ENCODE measurements at regions not wholly inside any gene's neighbourhood (a gene's known extent, or its start where the extent isn't known, plus 50 kb on each side); places are given as distances from the start of the nearest gene placed in this dataset.

DNA sequence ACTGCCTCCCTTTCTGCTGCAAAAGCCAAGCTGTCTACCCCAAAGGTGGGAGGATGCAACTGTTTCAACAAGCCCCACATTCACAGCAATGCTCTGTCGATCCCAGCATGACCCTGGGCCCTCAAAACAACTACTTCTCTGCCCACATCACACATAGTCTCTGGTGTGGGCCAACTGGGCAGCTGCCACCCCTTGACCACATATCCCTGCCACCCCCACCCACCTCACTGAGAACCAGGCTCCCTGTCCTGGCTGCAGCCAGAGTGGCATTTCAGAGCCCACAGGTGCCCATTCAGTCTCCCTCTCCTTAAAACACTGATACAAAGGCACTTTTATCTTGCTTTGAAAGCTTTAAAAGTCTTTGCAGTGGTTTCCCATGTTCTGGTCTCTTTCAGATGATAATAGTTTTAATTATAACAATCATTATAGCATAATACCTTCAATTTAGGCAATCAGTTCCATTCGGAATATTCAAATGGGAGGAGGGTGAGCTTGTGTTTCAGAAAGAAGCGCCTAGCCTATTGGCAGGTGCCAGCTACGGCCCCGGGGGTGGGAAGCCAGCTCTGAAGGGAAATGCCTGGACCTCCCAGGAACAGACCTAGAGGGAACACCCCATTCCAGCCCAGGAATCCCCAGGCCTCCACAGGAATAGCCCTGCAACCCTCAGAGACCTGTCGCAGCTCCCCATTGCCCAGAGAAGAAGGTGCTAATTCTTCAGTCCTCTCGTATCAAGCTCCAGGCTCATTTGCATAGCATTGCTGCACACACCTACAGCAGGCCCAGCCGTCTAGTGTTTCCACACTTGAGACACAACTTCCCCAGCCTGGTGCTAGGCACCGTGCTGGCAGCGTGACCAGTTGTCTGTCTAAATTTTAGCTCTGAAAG lies 90.8 kb downstream of the C5orf15 start:
- no peak for DNase-seq (ENCODE audit: low read depth)
- TF ChIP-seq, protein P1, sequence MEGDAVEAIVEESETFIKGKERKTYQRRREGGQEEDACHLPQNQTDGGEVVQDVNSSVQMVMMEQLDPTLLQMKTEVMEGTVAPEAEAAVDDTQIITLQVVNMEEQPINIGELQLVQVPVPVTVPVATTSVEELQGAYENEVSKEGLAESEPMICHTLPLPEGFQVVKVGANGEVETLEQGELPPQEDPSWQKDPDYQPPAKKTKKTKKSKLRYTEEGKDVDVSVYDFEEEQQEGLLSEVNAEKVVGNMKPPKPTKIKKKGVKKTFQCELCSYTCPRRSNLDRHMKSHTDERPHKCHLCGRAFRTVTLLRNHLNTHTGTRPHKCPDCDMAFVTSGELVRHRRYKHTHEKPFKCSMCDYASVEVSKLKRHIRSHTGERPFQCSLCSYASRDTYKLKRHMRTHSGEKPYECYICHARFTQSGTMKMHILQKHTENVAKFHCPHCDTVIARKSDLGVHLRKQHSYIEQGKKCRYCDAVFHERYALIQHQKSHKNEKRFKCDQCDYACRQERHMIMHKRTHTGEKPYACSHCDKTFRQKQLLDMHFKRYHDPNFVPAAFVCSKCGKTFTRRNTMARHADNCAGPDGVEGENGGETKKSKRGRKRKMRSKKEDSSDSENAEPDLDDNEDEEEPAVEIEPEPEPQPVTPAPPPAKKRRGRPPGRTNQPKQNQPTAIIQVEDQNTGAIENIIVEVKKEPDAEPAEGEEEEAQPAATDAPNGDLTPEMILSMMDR (IDR thresholded peaks at IDR 0.05; ENCODE audit: insufficient read depth, low read length) = no peak
- no peak overlapping the region for H3K4me3 ChIP-seq (ENCODE audit: low read depth, low read length)

DNA sequence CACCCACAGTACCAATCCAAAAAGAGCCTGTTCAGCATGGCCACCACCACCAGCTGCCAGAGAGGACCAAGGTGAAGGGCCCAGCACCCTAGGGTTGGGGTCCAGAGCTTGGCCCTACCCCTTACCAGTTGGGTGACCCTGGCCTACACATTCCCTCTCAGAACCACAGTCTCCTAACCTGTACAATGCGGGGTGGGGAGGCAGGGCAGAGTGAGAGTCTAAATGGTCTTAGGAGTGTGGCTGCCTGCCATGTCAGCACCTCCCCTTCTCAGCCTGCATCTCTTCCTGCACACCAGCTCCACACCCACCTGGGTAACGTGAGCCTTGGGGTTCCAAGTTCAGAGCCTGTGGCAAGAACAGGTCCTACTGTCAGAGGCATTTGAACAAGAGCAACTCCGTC lies 92.2 kb downstream of the C5orf15 start:
- TF ChIP-seq, protein P1 (IDR thresholded peaks at IDR 0.05; ENCODE audit: insufficient read depth, low read length) = no peak
- DNase-seq (ENCODE audit: low read depth) = no peak
- no peak overlapping the region for H3K4me3 ChIP-seq (ENCODE audit: low read depth, low read length)

DNA sequence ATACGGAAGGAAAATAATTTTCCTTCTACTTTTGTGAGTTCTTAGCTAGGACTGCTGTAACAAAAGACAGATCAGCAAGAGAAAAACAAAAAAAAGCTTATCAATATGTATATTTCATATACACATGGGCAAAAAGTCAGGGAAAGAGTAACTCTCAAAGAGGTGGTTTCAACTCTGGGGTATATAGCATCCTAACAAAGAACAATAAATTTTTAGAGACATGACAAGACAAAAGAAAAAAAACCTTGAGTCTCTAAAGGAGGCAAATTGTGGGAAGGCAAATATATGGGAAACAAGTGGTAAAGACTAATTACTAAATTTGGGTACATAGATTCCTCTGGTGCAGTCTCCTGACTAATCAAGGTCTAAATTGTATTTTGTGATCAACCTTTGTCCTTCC lies 93.2 kb downstream of the C5orf15 start:
- no peak for DNase-seq (ENCODE audit: low read depth)
- H3K4me3 ChIP-seq (ENCODE audit: low read depth, low read length) = no peak overlapping the region
- TF ChIP-seq, protein P1 (IDR thresholded peaks at IDR 0.05; ENCODE audit: insufficient read depth, low read length) = no peak

DNA sequence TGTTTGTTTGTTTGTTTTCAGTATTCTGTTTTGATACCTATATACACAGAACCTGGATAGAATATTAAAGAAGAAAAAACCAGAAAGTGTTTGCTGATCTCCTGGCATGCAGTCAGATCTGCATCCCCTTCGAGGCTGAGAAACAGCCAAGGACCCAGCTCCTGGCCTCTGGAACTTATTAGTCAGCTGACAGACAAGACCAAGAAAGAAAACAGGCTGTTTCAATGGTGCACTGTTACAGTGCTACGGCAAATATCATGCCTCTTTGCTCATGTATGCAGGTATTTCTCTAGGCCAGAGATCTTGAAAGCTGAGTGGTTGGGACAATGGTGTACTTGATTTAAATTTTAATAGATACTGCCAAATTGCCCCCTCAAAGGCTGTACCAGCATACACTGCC lies 95.0 kb downstream of the C5orf15 start:
- TF ChIP-seq, protein P1 (IDR thresholded peaks at IDR 0.05; ENCODE audit: insufficient read depth, low read length) = no peak
- DNase-seq (ENCODE audit: low read depth) = peak; percentile 18
- no peak overlapping the region for H3K4me3 ChIP-seq (ENCODE audit: low read depth, low read length)

DNA sequence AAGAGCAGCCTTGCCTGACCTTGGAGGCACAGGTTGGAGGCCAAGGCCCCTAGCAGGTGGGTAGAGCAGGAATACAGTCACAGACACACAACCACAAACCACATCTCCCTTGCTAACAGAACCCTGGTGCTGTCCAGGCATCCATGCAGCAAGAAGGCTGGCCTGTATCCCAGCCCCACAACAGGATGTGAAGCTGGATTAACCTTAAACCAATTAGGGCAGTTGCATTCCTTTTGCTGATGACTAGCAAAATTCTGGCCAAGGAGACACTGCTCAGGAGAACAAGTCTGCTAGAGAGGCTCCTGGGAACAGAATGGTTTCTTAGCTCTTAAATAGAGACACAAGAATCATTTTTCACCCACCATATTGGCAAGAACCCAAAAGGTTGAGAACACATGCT lies 97.8 kb downstream of the C5orf15 start:
- H3K4me3 ChIP-seq (ENCODE audit: low read depth, low read length) = no peak overlapping the region
- DNase-seq (ENCODE audit: low read depth) = peak; percentile 67
- TF ChIP-seq, protein P1 (IDR thresholded peaks at IDR 0.05; ENCODE audit: insufficient read depth, low read length) = no peak

DNA sequence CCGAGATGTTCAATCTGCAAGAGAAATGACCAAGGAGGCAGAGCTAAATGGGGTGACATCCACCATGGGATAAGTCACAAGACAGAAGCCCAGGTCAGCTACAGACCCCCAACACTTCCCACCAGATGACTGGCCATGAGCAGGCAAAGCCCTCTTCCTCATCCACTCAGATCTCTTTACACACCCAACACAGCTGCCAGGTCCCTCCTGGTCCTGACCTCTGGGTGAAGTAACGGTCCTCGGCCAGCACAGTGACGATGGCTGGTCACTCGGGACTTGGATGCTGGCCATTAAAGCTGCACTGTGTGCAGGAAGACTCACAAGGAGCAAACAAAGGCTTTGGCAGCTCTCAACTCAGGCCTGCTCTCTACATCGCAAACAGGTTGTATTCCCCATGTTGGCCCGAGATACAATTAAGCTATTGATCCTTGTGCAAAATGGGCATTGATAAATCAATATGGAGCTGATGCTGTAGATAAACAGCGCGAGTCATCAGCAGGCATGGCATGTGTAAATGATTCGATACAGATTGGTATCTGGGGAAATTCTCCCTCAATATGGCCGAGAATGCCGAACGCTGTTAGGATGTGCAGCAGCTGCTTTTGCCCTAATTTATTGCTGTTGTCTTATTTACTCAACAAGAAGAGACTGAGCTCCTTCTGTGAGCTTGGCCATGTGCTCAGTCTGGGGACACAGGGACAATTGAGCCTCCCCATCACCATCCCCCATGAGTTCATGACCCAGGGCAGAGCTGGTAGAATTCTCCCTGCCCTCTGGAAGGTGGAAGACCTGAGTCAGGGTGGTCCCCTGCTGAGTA lies 98.7 kb downstream of the C5orf15 start:
- TF ChIP-seq, protein P1 (IDR thresholded peaks at IDR 0.05; ENCODE audit: insufficient read depth, low read length) = no peak
- DNase-seq (ENCODE audit: low read depth) = no peak
- H3K4me3 ChIP-seq (ENCODE audit: low read depth, low read length) = no peak overlapping the region

Data from fibroblast of the aortic adventitia (primary cell).